ENCODE measurements at regions not wholly inside any gene's neighbourhood (a gene's known extent, or its start where the extent isn't known, plus 50 kb on each side); places are given as distances from the start of the nearest gene placed in this dataset.
"Not testable (repeated sequence)": the region's sequence is repeated elsewhere in the genome, so short reads cannot be mapped to it uniquely, and the experiment has no call there.

DNA sequence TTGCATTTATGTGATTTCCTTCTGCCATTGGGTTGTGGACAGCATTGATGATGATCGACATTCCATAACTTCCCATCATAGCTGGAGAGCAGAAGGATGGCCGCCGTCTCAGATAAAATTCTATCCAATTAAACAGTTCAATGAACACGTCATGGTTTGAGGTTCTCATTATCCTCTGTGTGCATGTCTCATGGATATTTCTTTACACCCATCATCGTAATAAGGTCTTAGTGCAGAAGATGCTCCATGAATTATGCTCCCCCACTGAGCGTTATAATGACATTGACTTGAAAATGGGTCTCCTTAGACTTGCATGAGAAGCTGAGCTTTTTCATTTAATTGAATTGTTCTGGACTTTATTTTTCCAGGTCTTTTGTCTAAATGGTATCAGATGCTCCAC is 92.1 kb downstream of the TRIM42 start:
- no peak for ATAC-seq (ENCODE audit: low read depth)
- H3K9me3 ChIP-seq (ENCODE audit: severe bottlenecking) = no peaks in the 10 kb centered on the region

DNA sequence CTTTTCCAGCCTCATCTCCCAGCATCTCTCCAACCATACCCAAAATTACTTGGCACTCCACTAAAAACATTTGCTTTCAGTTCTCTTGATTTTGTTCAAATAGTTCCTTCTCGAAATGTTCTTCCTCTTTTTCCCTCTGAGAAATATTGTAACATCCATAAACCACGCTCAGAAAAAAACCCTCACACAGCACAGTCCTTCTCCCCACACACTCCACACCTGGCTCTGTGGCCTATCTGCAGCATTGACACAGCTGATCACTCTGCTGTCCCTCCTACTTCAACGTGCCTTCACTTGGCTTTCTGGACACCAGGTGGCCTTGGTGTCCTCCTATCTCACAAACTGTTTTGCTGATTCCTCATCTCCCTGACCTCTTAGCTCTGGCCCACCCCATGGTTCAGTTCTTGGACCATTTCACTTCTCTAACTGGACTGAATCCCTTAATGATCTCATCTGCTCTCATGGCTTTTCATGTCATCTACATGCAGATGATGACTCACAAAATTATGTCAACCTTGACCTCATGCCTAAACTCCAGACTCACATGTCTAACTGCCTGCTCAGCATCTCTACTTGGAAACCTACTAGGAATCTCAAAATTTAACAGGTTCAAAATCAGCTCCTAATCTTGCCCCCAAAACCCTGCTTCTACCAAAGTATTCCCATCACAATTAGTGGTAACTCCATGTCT is 93.3 kb downstream of the TRIM42 start:
- H3K27ac ChIP-seq (ENCODE audit: poor library complexity, severe bottlenecking) = no peak overlapping the region
- H3K36me3 ChIP-seq (ENCODE audit: low read depth) = no peaks in the 10 kb centered on the region
- no peak for DNase-seq (ENCODE audit: low spot score)
- H3K4me1 ChIP-seq (ENCODE audit: insufficient read depth, poor library complexity, severe bottlenecking) = no peaks in the 10 kb centered on the region
- TF ChIP-seq, protein P1, sequence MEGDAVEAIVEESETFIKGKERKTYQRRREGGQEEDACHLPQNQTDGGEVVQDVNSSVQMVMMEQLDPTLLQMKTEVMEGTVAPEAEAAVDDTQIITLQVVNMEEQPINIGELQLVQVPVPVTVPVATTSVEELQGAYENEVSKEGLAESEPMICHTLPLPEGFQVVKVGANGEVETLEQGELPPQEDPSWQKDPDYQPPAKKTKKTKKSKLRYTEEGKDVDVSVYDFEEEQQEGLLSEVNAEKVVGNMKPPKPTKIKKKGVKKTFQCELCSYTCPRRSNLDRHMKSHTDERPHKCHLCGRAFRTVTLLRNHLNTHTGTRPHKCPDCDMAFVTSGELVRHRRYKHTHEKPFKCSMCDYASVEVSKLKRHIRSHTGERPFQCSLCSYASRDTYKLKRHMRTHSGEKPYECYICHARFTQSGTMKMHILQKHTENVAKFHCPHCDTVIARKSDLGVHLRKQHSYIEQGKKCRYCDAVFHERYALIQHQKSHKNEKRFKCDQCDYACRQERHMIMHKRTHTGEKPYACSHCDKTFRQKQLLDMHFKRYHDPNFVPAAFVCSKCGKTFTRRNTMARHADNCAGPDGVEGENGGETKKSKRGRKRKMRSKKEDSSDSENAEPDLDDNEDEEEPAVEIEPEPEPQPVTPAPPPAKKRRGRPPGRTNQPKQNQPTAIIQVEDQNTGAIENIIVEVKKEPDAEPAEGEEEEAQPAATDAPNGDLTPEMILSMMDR (IDR thresholded peaks at IDR 0.05; ENCODE audit: poor library complexity, severe bottlenecking) = no peak
- no peak overlapping the region for H3K4me3 ChIP-seq (ENCODE audit: severe bottlenecking)
- no peak for ATAC-seq (ENCODE audit: low read depth)
- H3K9me3 ChIP-seq (ENCODE audit: severe bottlenecking) = no peaks in the 10 kb centered on the region
- no peaks in the 10 kb centered on the region for H3K27me3 ChIP-seq (ENCODE audit: insufficient read depth, poor library complexity, severe bottlenecking)

More for the DNA sequence above, 92.1 kb downstream of the TRIM42 start:
- Histone ChIP-seq H3K36me3 (ENCODE audit: low read depth) (no peaks in the 10 kb centered on the region), H3K4me1 (ENCODE audit: insufficient read depth, poor library complexity, severe bottlenecking) (no peaks in the 10 kb centered on the region), H3K27me3 (ENCODE audit: insufficient read depth, poor library complexity, severe bottlenecking) (no peaks in the 10 kb centered on the region), H3K27ac (ENCODE audit: poor library complexity, severe bottlenecking) (no peak overlapping the region), H3K4me3 (ENCODE audit: severe bottlenecking) (no peak overlapping the region)
- DNase-seq (ENCODE audit: low spot score) = no peak
- TF ChIP-seq, protein P1 (IDR thresholded peaks at IDR 0.05; ENCODE audit: poor library complexity, severe bottlenecking) = no peak

DNA sequence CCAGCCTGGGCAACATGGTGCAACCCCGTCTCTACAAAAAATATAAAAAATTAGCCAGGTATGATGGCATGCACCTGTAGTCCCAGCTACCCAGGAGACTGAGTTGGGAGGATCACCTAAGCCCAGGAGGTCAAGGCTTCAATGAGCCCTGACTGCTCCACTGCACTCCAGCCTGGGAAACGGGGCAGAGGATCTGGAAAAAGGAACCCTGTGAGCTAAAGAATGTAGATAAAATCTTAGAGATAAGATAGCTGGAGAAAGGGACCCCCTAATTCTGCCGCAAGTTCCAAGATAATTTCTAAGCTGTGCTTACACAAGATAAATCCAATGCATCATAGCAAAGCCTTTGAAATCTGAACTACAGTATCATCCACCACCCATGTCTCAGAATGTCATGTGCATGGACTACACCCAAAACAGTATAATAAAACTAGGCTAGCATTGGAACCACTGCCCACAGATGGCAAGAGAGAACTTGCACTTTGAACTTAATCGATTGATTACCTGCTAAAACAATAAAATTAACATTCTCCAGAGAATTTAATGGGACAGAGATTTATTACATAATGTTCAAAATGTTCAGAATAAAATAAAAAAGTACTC is 99.9 kb downstream of the TRIM42 start:
- ATAC-seq (ENCODE audit: low read depth) = no peak
- TF ChIP-seq, protein P1 (IDR thresholded peaks at IDR 0.05; ENCODE audit: poor library complexity, severe bottlenecking) = no peak
- Histone ChIP-seq H3K27ac (ENCODE audit: poor library complexity, severe bottlenecking) (no peak overlapping the region), H3K9me3 (ENCODE audit: severe bottlenecking) (no peaks in the 10 kb centered on the region), H3K4me1 (ENCODE audit: insufficient read depth, poor library complexity, severe bottlenecking) (no peaks in the 10 kb centered on the region), H3K27me3 (ENCODE audit: insufficient read depth, poor library complexity, severe bottlenecking) (no peaks in the 10 kb centered on the region), H3K36me3 (ENCODE audit: low read depth) (no peaks in the 10 kb centered on the region), H3K4me3 (ENCODE audit: severe bottlenecking) (no peak overlapping the region)
- DNase-seq (ENCODE audit: low spot score) = no peak

DNA sequence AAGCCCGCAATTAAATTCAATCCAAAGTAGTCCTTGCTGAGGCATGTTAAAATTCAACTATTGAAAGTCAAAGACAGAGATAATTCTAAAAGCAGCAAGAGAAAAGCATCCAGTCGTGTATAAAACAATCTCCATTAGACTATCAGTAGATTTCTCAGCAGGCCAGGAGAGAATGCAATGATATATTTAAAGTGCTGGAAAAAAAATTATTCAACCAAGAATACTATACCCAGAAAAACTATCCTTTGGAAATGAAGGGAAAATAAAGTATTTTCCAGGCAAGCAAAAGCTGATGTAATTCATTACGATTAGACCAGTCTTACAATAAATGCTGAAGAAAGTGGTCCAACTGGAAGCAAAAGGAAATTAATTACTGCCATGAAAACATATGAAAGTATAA is 113.5 kb downstream of the TRIM42 start:
- no peaks in the 10 kb centered on the region for H3K27me3 ChIP-seq (ENCODE audit: insufficient read depth, poor library complexity, severe bottlenecking)
- no peak for ATAC-seq (ENCODE audit: low read depth)
- H3K4me1 ChIP-seq (ENCODE audit: insufficient read depth, poor library complexity, severe bottlenecking) = no peaks in the 10 kb centered on the region
- no peak overlapping the region for H3K4me3 ChIP-seq (ENCODE audit: severe bottlenecking)
- TF ChIP-seq, protein P1 (IDR thresholded peaks at IDR 0.05; ENCODE audit: poor library complexity, severe bottlenecking) = no peak
- no peak overlapping the region for H3K27ac ChIP-seq (ENCODE audit: poor library complexity, severe bottlenecking)
- DNase-seq (ENCODE audit: low spot score) = no peak
- H3K36me3 ChIP-seq (ENCODE audit: low read depth) = no peaks in the 10 kb centered on the region
- no peaks in the 10 kb centered on the region for H3K9me3 ChIP-seq (ENCODE audit: severe bottlenecking)

DNA sequence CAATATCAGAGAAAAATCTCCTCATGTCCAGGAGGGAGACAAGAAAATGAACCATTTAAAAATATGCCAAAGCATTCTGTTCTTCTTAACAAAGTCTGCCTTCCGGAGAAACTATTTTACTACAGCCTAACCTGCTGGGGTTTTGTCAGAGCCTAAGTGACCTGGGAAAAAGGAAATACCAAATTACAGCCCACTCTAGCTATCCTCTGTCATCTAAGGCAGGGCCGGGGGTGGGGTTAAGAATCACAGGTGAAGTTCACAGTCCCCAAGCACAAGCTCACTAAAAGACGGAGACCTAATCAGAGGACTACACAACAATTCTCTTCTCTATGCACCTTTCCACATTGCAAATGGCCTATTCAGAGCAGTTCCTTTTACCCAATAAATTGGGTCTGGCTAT is 116.6 kb downstream of the TRIM42 start:
- H3K36me3 ChIP-seq (ENCODE audit: low read depth) = no peaks in the 10 kb centered on the region
- TF ChIP-seq, protein P1 (IDR thresholded peaks at IDR 0.05; ENCODE audit: poor library complexity, severe bottlenecking) = no peak
- H3K4me1 ChIP-seq (ENCODE audit: insufficient read depth, poor library complexity, severe bottlenecking) = no peaks in the 10 kb centered on the region
- no peaks in the 10 kb centered on the region for H3K27me3 ChIP-seq (ENCODE audit: insufficient read depth, poor library complexity, severe bottlenecking)
- no peak for ATAC-seq (ENCODE audit: low read depth)
- H3K9me3 ChIP-seq (ENCODE audit: severe bottlenecking) = no peaks in the 10 kb centered on the region
- no peak overlapping the region for H3K4me3 ChIP-seq (ENCODE audit: severe bottlenecking)
- no peak for DNase-seq (ENCODE audit: low spot score)
- H3K27ac ChIP-seq (ENCODE audit: poor library complexity, severe bottlenecking) = no peak overlapping the region

DNA sequence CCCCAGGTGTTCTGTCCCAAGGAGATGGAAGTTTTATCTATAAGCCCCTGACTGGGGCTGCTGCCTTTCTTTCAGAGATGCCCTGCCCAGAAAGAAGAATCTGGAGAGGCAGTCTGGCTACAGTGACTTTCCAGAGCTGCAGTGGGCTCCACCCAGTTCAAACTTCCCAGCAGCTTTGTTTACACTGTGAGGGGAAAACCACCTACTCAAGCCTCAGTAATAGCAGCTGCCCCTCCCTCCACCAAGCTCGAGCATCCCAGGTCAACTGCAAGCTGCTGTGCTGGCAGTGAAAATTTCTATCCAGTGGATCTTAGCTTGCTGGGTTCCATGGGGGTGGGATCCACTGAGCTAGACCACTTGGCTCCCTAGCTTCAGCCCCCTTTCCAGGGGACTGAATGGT is 125.0 kb downstream of the TRIM42 start:
- not testable (repeated sequence) for H3K9me3 ChIP-seq (ENCODE audit: severe bottlenecking); ATAC-seq (ENCODE audit: low read depth); H3K27ac ChIP-seq (ENCODE audit: poor library complexity, severe bottlenecking); H3K4me1 ChIP-seq (ENCODE audit: insufficient read depth, poor library complexity, severe bottlenecking); H3K36me3 ChIP-seq (ENCODE audit: low read depth); H3K27me3 ChIP-seq (ENCODE audit: insufficient read depth, poor library complexity, severe bottlenecking); H3K4me3 ChIP-seq (ENCODE audit: severe bottlenecking); DNase-seq (ENCODE audit: low spot score)
